ENCODE measurements at regions not wholly inside any gene's neighbourhood (a gene's known extent, or its start where the extent isn't known, plus 50 kb on each side); places are given as distances from the start of the nearest gene placed in this dataset.

GRCh38 chr6:115839583-115840181 is 221.0 kb downstream of the FRK start:
- no peaks in the 10 kb centered on the region for H3K4me1 ChIP-seq (replicated peaks in 1 of 2; ENCODE audit: control insufficient read depth in 2 of 2, insufficient read depth in 2 of 2, low read length in 2 of 2)
- in situ Hi-C loops (cut with MboI): no loop called here
- H3K27ac ChIP-seq (ENCODE audit: extremely low read depth, low read depth, low read length): no peak overlapping the region
- no peaks in the 10 kb centered on the region for H3K79me2 ChIP-seq (ENCODE audit: control insufficient read depth, insufficient read depth, low read length)
- no peaks in the 10 kb centered on the region for H3K36me3 ChIP-seq (ENCODE audit: control insufficient read depth, insufficient read depth, low read length)
- POLR2A ChIA-PET: no interaction called here
- intact Hi-C loops (cut with micrococcal nuclease): no loop called here
- no peaks in the 10 kb centered on the region for H3K9me1 ChIP-seq (ENCODE audit: control insufficient read depth, insufficient read depth, low read length)
- ATAC-seq: no peak
- WGBS (ENCODE audit: insufficient coverage, low coverage, missing lambda C conversion rate): 2% methylated on average over 7 of the region's 7 CpGs
- H3K9me3 ChIP-seq (replicated peaks; ENCODE audit: control insufficient read depth, insufficient read depth, low read depth, low read length): no peaks in the 10 kb centered on the region
- no peak for FAIRE-seq
- TF ChIP-seq MAX (CRISPR knock-in tag; IDR thresholded peaks at IDR 0.05) (no peak), NFATC3 (IDR thresholded peaks at IDR 0.05) (no peak), XRCC3 (IDR thresholded peaks at IDR 0.05) (no peak)
- H3K4me3 ChIP-seq: no peak overlapping the region
- H3K9ac ChIP-seq (ENCODE audit: insufficient read depth in 1 of 2, low read depth in 2 of 2, low read length in 2 of 2): no peak overlapping the region
- no peak overlapping the region for H3K4me2 ChIP-seq (ENCODE audit: insufficient read depth, low read length)
- no TSS peak for BruUV-seq (replicated peaks)
- no peaks in the 10 kb centered on the region for H3K27me3 ChIP-seq (ENCODE audit: control insufficient read depth in 2 of 2, insufficient read depth in 2 of 2, low read length in 2 of 2)
- H2AFZ ChIP-seq (ENCODE audit: low read depth, low read length): no peak overlapping the region
- H4K20me1 ChIP-seq (replicated peaks; ENCODE audit: control insufficient read depth, insufficient read depth, low read length): no peaks in the 10 kb centered on the region
- no peak for DNase-seq (ENCODE audit: extremely low read depth in 1 of 4, low spot score in 3 of 4)
- CTCF ChIA-PET (ENCODE audit: low intra/inter-chr PET ratio): no interaction called here

GRCh38 chr6:115838763-115839401 is 221.8 kb downstream of the FRK start:
- Histone ChIP-seq H3K4me2 (ENCODE audit: insufficient read depth, low read length) (no peak overlapping the region), H3K36me3 (ENCODE audit: control insufficient read depth, insufficient read depth, low read length) (no peaks in the 10 kb centered on the region)

More at GRCh38 chr6:115838763-115839401, 221.8 kb downstream of the FRK start:
- intact Hi-C loops (cut with micrococcal nuclease): no loop called here
- no peaks in the 10 kb centered on the region for H3K9me1 ChIP-seq (ENCODE audit: control insufficient read depth, insufficient read depth, low read length)
- H3K4me1 ChIP-seq (replicated peaks in 1 of 2; ENCODE audit: control insufficient read depth in 2 of 2, insufficient read depth in 2 of 2, low read length in 2 of 2): no peaks in the 10 kb centered on the region
- ATAC-seq: peak; percentile 76; the same call in 2 of the 3 replicates
- H3K27ac ChIP-seq (ENCODE audit: extremely low read depth, low read depth, low read length): no peak overlapping the region
- ChIA-PET POLR2A (no interaction called here), CTCF (ENCODE audit: low intra/inter-chr PET ratio) (no interaction called here)
- WGBS (ENCODE audit: insufficient coverage, low coverage, missing lambda C conversion rate): 13% methylated on average over 3 of the region's 3 CpGs
- H3K9me3 ChIP-seq (replicated peaks; ENCODE audit: control insufficient read depth, insufficient read depth, low read depth, low read length): no peaks in the 10 kb centered on the region
- no peaks in the 10 kb centered on the region for H3K27me3 ChIP-seq (ENCODE audit: control insufficient read depth in 2 of 2, insufficient read depth in 2 of 2, low read length in 2 of 2)
- peak; percentile 40 to 50 (median 44) for DNase-seq (ENCODE audit: extremely low read depth in 1 of 4, low spot score in 3 of 4)
- no peak overlapping the region for H3K4me3 ChIP-seq
- in situ Hi-C loops (cut with MboI): no loop called here
- no peak overlapping the region for H2AFZ ChIP-seq (ENCODE audit: low read depth, low read length)
- TF ChIP-seq PRMT5 (CRISPR knock-in tag; IDR thresholded peaks at IDR 0.05): no peak
- peak; percentile 45 to 58 (median 48) for TF ChIP-seq CTCF (IDR thresholded peaks at IDR 0.05 in 2 of 3, conservative IDR thresholded peaks at IDR 0.05 in 1 of 3; ENCODE audit: insufficient read depth in 2 of 3, low read depth in 1 of 3, low read length in 3 of 3)
- TF ChIP-seq NFIC (IDR thresholded peaks at IDR 0.05): peak; percentile 93
- BruUV-seq (replicated peaks): no TSS peak
- FAIRE-seq: no peak
- H3K9ac ChIP-seq (ENCODE audit: insufficient read depth in 1 of 2, low read depth in 2 of 2, low read length in 2 of 2): no peak overlapping the region
- no peaks in the 10 kb centered on the region for H3K79me2 ChIP-seq (ENCODE audit: control insufficient read depth, insufficient read depth, low read length)
- H4K20me1 ChIP-seq (replicated peaks; ENCODE audit: control insufficient read depth, insufficient read depth, low read length): no peaks in the 10 kb centered on the region

Measured in K562 (cell line).